ENCODE measurements at regions not wholly inside any gene's neighbourhood (a gene's known extent, or its start where the extent isn't known, plus 50 kb on each side); places are given as distances from the start of the nearest gene placed in this dataset.

GRCh38 chr9:33651125-33651524 lies 127.1 kb downstream of the ANKRD18B start:
- TF ChIP-seq CTCF (conservative IDR thresholded peaks at IDR 0.05; ENCODE audit: low read depth, low read length) (no peak), EZH2phosphoT487 (IDR thresholded peaks at IDR 0.05; ENCODE audit: borderline replicate concordance, low read length) (no peak)
